ENCODE measurements at regions not wholly inside any gene's neighbourhood (a gene's known extent, or its start where the extent isn't known, plus 50 kb on each side); places are given as distances from the start of the nearest gene placed in this dataset.
"Not testable (repeated sequence)": the region's sequence is repeated elsewhere in the genome, so short reads cannot be mapped to it uniquely, and the experiment has no call there.

- no peak for DNase-seq
Measured at GRCh38 chr6:141133836-141134235, 998.9 kb upstream of the GJE1 start.

DNA sequence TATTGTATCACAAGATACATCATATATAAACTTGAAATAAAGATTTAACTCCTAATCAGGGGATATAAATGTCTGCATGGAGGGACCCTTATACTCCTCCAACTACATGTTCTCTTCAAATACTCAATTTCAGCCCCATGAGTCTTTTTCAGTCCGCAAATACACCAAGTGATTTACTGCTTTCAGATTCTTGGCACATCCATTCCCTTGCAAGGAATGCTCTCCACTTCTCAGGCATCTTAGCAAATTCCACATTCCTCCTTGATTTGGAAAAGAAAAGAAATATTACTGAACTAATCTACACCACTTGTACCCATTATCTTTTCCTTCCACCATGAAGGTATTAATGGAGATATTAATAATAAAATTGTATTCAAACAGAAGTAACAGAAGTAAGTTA is 999.4 kb upstream of the GJE1 start:
- DNase-seq: no peak

GRCh38 chr6:141131616-141132015 is 1001.1 kb upstream of the GJE1 start:
- DNase-seq: no peak

- DNase-seq: no peak
Measured at GRCh38 chr6:141123497-141123896, 1009.2 kb upstream of the GJE1 start.

GRCh38 chr6:141123049-141123448 is 1009.7 kb upstream of the GJE1 start:
- DNase-seq: no peak

DNA sequence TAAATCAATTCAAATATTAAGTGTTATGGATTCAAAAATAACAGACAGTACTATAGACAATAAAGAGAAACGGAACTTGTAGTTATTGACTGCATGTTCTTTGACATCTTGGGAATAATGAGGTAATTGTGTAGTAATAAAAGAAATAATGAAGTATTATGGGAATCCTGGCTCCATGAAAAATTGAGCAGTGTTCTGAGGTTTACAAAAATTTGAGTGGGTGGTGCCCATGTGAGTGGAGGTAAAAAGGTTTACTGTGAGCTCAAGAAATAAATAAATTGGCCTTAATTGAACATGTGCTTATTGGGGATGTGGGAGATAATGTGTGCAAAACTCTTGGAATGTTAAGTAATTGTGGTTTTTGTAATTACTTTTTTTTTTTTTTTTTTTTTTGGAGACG is 1013.7 kb upstream of the GJE1 start:
- no peak for DNase-seq

GRCh38 chr6:141117874-141118273 is 1014.9 kb upstream of the GJE1 start:
- no peak for DNase-seq

DNA sequence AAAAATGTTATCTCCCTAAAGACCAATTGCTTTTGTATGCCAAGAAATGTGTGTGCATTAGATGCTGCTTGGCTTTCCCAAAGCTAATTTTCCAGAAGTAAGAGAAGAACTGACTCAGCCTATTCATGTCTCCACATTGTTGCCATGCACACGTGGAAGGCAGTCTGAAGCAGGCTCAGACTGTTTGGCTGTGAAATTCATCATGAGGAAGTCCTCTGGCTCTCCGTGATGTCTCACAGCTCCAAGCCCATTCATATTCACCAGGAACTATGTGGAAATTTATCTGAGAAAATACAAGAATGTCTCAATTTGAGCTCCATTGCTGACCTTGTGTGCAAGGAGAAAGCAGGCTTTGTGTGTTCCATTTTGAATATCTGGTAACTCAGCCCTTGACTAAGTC is 1022.2 kb upstream of the GJE1 start:
- no peak for DNase-seq

GRCh38 chr6:141107591-141108160 is 1025.0 kb upstream of the GJE1 start:
- peak in 1 of 5 donors; percentile 1 for DNase-seq

- no peak for DNase-seq
Measured at GRCh38 chr6:141105481-141105880, 1027.2 kb upstream of the GJE1 start.

DNA sequence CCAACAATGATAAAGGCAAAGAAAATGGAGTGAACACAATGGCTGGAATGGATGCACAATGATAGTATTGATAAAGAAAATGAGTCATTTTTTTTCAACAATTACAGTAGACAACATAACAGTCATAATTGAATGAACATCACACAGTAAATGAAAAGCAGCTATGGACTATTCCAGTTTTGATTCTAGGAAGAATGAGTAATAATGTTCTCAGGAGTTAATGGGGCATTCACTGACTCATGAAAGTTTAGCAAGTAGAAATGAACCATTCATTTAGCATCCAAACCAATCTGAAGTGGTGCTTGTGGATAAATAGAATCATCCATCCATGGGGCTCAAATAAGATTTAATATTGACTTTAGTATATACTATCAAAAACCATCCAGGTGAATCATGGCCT is 1029.5 kb upstream of the GJE1 start:
- DNase-seq: no peak

DNA sequence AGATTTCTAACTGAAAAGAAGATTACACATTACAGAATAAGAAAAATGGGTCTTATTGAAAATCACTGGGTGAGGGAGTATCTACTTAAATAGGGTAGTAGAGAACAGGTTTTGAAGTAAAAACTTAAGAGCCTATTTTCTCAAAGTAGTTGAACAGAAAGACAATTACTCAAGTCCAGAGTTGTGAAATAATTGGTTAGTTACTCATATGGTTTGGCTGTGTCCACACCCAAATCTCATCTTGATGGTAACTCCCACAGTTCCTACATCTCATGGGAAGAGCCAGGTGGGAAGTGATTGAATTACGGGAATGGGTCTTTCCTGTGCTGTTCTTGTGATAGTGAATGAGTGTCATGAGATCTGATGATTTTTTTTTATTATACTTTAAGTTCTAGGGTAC is 1035.3 kb upstream of the GJE1 start:
- DNase-seq: no peak

DNA sequence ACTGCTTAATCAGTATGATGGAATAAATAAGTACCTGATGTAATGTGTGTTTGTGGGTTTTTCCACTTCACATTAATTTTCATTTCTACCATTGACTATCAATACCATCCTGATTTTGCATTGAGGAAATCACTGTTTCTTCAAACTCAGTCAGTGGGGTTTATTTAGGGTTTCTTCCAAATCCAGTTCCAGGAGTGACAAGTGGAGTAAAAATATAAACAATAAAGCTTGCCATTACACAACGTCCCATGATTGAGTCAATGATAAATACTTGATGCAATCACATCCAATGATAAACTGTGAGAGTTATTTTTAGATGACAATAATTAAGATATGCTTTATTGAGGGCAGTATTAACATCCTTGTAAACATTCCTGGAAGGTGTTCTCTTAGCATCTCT is 1037.4 kb upstream of the GJE1 start:
- DNase-seq: no peak

DNA sequence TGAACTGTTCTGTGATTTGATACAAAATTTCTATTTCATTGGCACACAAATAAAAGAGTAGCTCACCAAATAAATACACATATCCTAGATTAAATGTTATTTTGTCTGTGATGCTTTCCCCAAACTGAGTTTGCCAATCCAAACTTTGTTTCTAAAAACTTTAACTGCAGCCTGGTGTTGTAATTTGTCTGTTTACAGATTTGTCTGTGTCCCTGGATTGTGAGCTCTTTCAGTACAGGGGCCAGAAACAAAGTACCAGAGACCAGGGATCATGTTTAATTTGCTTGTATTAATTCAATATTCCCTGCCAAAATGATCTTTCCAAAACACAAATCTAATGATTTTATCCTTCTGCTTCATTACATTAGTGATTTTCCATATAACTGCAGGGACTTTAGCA is 1044.6 kb upstream of the GJE1 start:
- DNase-seq: no peak

DNA sequence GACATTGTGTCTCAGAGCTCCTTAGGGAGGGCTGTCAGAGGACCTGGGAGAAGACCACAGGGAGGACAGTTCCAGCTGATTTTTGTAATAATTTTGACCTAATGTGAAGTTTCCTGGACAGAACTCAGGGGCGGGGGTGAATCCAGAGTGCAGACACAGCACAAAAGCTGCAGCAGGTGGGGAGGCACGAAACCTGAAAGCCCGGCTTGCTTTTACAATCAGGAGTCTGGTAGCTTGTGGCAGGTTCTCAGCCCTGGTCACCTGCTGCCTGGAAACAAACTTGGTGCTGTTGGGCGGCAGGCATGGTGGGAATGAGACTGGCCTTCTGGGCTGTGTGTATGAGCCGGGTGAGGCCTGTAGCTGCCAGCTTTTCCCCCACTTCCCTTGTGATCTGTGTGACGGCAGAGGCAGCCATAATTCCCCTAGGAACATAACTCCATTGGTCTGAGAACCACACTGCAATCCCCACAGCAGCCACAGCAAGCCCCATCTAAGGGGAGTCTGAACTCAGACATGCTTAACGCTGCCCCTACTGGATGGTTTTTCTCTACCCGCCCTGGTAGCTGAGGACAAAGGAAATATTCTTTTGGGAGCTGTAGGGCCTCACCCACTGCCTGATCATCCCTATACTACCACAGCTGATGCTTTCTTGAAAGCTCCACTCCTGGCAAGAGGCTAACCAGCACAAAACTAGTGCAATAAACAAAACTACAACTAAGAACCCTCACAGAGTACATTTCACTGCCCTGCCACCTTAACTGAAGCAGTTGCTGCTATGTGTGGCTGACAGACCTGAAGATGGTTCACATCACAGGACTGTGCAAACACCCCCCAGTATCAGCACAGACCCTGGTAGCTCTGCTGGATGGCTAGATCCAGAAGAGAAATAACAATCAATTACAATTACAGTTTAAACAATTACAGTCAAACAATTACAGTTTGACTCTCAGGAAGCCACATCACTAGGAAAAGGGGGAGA is 1055.1 kb upstream of the GJE1 start:
- no peak for DNase-seq

GRCh38 chr6:141057761-141058160 is 1075.0 kb upstream of the GJE1 start:
- DNase-seq: no peak

GRCh38 chr6:141056945-141057625 is 1075.6 kb upstream of the GJE1 start:
- no peak for DNase-seq

DNA sequence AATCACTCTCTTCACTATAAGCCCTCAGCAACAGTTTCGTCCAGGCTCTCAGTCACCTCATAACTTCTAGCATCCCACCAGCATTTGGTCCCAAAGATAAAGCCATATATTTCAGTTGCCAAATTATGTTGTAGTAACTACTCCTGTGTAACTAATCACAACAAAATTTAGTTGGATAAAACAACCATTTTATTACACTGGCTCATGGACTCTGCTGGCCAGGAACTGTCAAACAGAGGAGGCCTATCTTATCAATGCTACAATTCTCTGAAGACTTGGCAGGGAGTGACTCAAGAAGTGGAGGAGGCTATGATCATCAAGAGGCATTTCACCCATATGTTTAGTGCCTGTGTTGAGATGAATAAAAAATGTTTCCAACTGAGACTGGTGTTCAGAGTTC is 1082.3 kb upstream of the GJE1 start:
- DNase-seq: no peak

DNA sequence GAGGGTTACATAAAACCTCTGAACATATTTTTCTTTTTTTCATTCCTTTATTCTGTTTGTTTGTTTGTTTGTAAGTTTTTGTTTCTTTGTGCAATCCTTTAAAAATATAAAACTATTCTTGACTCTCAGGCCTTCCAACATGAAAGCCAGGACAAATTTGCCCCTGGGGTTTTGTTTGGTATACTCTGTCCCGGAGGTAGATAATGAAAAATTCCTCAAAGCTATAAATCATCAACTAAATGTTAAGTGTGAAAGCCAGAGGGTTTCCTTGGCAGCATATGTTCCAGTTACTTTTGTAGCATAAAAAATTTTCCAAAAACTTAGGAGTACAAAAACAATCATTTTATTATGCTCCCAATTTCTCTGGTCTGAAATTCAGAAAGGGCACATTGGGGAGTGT is 1084.3 kb upstream of the GJE1 start:
- DNase-seq: no peak

DNA sequence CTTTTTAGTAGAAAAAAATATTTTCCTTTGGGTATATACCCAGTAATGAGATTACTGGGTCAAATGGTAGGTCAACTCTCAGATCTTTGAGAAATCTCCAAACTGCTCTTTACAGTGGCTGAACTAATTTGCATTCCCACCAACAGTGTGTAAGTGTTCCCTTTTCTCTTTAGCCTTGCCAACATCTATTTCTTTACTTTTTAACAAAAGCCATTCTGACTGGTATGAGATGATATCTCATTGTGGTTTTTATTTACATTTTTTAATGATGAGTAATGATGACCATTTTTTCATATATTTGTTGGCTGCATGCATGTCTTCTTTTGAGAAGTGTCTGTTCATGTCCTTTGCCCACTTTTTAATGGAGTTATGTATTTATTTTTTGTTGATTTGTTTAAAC is 1086.2 kb upstream of the GJE1 start:
- DNase-seq: not testable (repeated sequence)

DNA sequence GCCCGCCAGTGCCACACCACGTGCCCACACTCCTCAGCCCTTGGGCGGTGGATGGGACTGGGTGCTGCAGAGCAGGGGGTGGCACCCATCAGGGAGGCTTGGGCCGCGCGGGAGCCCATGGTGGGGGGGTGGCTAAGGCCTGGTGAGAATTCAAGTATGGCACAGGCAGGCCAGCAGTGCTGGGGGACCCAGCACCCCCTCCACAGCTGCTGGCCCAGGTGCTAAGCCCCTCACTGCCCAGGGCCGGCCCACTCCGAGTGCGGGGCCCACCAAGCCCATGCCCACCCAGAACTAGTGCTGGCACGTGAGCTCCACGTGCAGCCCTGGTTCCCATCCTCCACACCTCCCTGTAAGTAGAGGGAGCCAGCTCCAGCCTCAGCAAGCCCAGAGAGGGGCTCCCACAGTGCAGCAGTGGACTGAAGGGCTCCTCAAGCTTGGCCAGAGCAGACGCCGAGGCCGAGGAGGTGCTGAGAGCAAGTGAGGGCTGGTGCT is 1091.1 kb upstream of the GJE1 start:
- DNase-seq: no peak

- DNase-seq: no peak
Measured at GRCh38 chr6:141035312-141036200, 1097.2 kb upstream of the GJE1 start.

- DNase-seq: no peak
Measured at GRCh38 chr6:141033101-141033500, 1099.6 kb upstream of the GJE1 start.
